ENCODE measurements at regions not wholly inside any gene's neighbourhood (a gene's known extent, or its start where the extent isn't known, plus 50 kb on each side); places are given as distances from the start of the nearest gene placed in this dataset.
"Not testable (repeated sequence)": the region's sequence is repeated elsewhere in the genome, so short reads cannot be mapped to it uniquely, and the experiment has no call there.

GRCh38 chr10:117819304-117819703, 227.4 kb downstream of the RAB11FIP2 start:
- Mint-ChIP-seq H3K4me1 (ENCODE audit: low read depth) (no peaks in the 10 kb centered on the region), H3K27me3 (ENCODE audit: low read depth) (peaks cover 11% of the 10 kb centered on the region), H3K4me3 (ENCODE audit: unreplicated experiment) (no peak overlapping the region), H3K27ac (ENCODE audit: unreplicated experiment) (no peak overlapping the region), H3K36me3 (ENCODE audit: low read depth) (no peaks in the 10 kb centered on the region), H3K9me3 (ENCODE audit: low read depth) (no peaks in the 10 kb centered on the region)
- TF ChIP-seq, protein P1, sequence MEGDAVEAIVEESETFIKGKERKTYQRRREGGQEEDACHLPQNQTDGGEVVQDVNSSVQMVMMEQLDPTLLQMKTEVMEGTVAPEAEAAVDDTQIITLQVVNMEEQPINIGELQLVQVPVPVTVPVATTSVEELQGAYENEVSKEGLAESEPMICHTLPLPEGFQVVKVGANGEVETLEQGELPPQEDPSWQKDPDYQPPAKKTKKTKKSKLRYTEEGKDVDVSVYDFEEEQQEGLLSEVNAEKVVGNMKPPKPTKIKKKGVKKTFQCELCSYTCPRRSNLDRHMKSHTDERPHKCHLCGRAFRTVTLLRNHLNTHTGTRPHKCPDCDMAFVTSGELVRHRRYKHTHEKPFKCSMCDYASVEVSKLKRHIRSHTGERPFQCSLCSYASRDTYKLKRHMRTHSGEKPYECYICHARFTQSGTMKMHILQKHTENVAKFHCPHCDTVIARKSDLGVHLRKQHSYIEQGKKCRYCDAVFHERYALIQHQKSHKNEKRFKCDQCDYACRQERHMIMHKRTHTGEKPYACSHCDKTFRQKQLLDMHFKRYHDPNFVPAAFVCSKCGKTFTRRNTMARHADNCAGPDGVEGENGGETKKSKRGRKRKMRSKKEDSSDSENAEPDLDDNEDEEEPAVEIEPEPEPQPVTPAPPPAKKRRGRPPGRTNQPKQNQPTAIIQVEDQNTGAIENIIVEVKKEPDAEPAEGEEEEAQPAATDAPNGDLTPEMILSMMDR (IDR thresholded peaks at IDR 0.05): no peak
- no peak for DNase-seq (ENCODE audit: low spot score)

GRCh38 chr10:117823980-117824379, 222.8 kb downstream of the RAB11FIP2 start:
- Mint-ChIP-seq H3K4me3 (ENCODE audit: unreplicated experiment) (no peak overlapping the region), H3K27me3 (ENCODE audit: low read depth) (peaks cover 6% of the 10 kb centered on the region), H3K4me1 (ENCODE audit: low read depth) (no peaks in the 10 kb centered on the region), H3K36me3 (ENCODE audit: low read depth) (no peaks in the 10 kb centered on the region), H3K9me3 (ENCODE audit: low read depth) (no peaks in the 10 kb centered on the region), H3K27ac (ENCODE audit: unreplicated experiment) (no peak overlapping the region)
- TF ChIP-seq, protein P1 (IDR thresholded peaks at IDR 0.05): no peak
- DNase-seq (ENCODE audit: low spot score): no peak

DNA sequence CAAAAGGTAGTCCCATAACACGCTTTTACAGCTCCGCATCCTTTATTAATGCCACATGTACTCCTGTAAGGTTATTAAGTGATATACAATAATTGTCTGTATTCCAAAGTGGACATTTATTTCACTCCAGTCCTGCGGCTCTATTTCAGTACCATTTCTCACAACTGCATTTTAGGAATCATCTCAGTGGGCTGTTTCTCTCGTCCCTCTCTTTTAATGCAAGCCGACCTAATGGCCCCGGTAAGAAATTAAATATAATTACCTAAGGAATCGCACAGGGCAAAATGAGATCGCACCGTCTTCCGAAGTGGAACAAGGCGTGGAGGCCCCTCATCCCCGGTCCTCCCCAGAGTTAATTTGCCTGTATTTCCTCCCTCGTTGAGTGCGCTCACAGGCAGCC, 216.5 kb downstream of the RAB11FIP2 start:
- DNase-seq (ENCODE audit: low spot score): no peak
- Mint-ChIP-seq H3K4me1 (ENCODE audit: low read depth) (no peaks in the 10 kb centered on the region), H3K9me3 (ENCODE audit: low read depth) (no peaks in the 10 kb centered on the region), H3K27me3 (ENCODE audit: low read depth) (no peaks in the 10 kb centered on the region), H3K4me3 (ENCODE audit: unreplicated experiment) (no peak overlapping the region), H3K27ac (ENCODE audit: unreplicated experiment) (no peak overlapping the region), H3K36me3 (ENCODE audit: low read depth) (no peaks in the 10 kb centered on the region)
- TF ChIP-seq, protein P1 (IDR thresholded peaks at IDR 0.05): no peak

DNA sequence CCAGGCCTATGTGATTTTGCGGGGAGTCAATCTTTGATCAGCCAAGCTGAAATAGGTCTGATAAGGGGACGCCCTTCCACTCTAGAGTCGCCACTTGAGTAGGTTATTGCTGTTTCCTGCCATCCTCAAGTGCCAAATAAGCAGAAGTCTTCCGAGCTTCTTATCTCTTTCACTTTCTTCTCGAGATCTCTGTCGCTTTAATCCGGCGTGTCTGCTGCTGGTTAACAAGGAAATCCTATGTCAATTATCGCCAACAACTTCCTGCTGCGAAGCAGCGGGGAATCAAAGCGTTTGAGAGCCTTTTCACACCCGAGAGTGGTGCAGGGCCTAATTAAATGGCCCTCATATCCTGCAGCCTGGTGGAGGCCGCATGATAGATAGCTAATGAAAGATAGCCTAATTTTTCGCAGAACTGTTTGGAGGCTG, 215.9 kb downstream of the RAB11FIP2 start:
- H3K36me3 Mint-ChIP-seq (ENCODE audit: low read depth): no peaks in the 10 kb centered on the region
- TF ChIP-seq, protein P1 (IDR thresholded peaks at IDR 0.05): no peak
- no peaks in the 10 kb centered on the region for H3K9me3 Mint-ChIP-seq (ENCODE audit: low read depth)
- H3K4me1 Mint-ChIP-seq (ENCODE audit: low read depth): no peaks in the 10 kb centered on the region
- DNase-seq (ENCODE audit: low spot score): no peak
- H3K4me3 Mint-ChIP-seq (ENCODE audit: unreplicated experiment): no peak overlapping the region
- H3K27ac Mint-ChIP-seq (ENCODE audit: unreplicated experiment): no peak overlapping the region
- H3K27me3 Mint-ChIP-seq (ENCODE audit: low read depth): no peaks in the 10 kb centered on the region

DNA sequence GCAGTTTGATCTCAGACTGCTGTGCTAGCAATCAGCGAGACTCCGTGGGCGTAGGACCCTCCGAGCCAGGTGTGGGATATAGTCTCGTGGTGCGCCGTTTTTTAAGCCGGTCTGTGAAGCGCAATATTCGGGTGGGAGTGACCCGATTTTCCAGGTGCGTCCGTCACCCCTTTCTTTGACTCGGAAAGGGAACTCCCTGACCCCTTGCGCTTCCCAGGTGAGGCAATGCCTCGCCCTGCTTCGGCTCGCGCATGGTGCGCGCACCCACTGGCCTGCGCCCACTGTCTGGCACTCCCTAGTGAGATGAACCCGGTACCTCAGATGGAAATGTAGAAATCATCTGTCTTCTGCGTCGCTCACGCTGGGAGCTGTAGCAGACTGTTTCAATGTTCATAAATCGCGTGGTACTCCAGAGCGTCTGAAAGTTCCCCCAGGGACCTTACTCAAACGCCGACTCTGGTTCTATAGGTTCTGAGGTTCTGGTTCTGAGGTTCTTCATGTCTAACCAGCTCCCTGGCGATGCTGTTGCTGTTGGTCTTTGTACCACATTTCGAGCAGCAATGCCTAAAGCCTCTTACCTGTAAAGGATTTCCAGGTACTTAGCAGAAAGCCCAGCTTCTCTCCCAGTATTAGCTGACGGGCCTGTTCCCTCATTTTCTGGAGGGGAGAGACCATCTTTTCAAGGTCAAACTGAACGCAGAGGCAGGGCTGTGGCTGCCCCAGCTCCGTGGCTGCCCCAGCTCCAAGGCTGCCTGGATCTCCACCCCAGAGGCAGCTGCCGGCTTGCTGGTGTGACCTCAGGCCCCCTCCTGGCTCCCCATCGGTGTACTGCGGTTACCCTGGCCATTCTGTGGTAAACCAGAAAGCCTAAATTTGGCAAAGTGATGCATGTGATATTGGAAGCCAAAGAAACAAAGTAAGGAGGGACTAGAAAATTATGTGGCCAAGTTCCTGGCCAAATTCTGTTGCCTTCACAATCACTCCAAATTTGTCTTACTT, 207.9 kb downstream of the RAB11FIP2 start:
- not testable (repeated sequence) for H3K36me3 Mint-ChIP-seq (ENCODE audit: low read depth); H3K4me1 Mint-ChIP-seq (ENCODE audit: low read depth); H3K27ac Mint-ChIP-seq (ENCODE audit: unreplicated experiment); H3K9me3 Mint-ChIP-seq (ENCODE audit: low read depth); DNase-seq (ENCODE audit: low spot score); H3K27me3 Mint-ChIP-seq (ENCODE audit: low read depth)
- H3K4me3 Mint-ChIP-seq (ENCODE audit: unreplicated experiment): peak overlapping the region; percentile 28

- H3K9me3 Mint-ChIP-seq (ENCODE audit: low read depth): peaks cover 15% of the 10 kb centered on the region
- not testable (repeated sequence) for DNase-seq (ENCODE audit: low spot score); H3K27ac Mint-ChIP-seq (ENCODE audit: unreplicated experiment); H3K4me3 Mint-ChIP-seq (ENCODE audit: unreplicated experiment); H3K36me3 Mint-ChIP-seq (ENCODE audit: low read depth); H3K4me1 Mint-ChIP-seq (ENCODE audit: low read depth)
- H3K27me3 Mint-ChIP-seq (ENCODE audit: low read depth): peaks cover 17% of the 10 kb centered on the region
Measured at GRCh38 chr10:117856426-117856825, 190.3 kb downstream of the RAB11FIP2 start.
